ENCODE measurements at regions not wholly inside any gene's neighbourhood (a gene's known extent, or its start where the extent isn't known, plus 50 kb on each side); places are given as distances from the start of the nearest gene placed in this dataset.
"Not testable (repeated sequence)": the region's sequence is repeated elsewhere in the genome, so short reads cannot be mapped to it uniquely, and the experiment has no call there.

DNA sequence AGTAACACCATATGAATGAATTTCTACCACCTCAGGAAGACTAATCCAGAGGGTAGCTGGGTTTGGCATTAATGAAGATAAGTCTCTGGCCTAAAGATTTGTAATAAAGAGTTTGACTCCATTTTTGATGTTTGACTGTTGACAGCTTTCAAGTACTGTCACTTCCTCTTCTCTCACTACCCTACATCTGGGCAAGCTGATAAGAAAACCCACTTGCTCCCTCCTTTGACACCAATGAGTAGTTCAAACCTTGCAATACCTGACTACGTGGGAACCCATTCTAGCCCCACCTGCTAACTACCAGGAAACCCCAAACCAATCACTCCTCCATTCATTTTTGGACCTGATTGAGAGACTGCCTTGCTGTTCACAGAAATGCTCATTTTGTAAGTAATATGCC is 621.5 kb downstream of the TENT5A start:
- DNase-seq (ENCODE audit: low spot score): no peak
- no peak for FAIRE-seq

DNA sequence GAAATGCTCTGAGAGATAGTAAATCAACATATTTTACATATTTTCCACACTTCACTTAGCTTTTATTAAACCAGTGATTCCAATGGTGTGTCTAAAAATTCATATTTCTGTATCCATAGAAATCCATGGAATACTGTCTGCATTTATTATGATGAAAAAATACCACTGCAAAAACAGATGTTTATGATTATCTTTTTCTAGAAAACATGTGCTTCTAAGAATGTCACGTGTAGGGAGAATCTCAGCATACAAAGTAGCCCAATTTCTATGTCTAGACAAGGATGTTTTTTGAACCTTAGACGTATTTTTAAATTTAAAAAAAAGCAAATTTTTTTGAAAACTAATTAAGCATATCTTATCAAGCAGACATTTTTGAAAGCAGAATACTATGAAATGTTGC is 622.4 kb downstream of the TENT5A start:
- FAIRE-seq (no peak), DNase-seq (ENCODE audit: low spot score) (no peak)

DNA sequence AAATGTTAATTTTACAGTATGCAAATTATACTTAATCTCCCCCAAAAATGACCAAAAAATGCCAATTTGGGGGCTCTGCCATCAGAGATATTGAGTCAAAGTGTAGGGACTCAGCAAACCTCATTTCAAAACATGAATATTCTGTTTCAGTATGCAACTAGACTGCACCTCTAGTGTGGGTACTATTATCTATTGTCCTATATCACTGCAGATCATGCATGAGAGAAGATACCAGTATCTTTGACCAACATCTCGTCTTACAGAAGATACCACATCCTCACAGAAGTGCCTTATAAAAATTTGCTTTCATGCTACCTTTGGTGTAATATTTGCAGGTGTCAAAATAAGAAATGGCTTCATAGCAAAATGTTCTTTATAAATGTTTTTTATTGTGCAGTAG is 623.8 kb downstream of the TENT5A start:
- no peak for FAIRE-seq
- DNase-seq (ENCODE audit: low spot score): no peak

DNA sequence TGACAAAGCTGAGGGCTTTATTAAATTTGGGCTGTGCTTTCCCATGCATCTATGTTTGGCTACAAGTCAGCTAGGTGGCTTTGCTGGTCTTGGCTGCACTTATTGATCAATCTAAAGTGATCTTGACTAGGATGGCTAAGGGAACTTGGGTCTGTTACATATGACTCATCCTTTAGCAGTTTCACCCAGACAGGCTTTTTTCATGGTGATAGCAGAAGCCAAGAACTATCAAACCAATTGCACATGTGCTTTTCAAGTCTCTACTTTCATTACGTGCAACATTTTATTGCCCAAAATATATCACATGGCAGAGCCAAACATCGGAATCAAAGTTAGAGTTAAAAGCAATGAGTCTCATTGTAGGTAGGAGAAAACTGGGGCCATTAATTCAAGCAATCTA is 626.3 kb downstream of the TENT5A start:
- DNase-seq (ENCODE audit: low spot score) (no peak), FAIRE-seq (no peak)

DNA sequence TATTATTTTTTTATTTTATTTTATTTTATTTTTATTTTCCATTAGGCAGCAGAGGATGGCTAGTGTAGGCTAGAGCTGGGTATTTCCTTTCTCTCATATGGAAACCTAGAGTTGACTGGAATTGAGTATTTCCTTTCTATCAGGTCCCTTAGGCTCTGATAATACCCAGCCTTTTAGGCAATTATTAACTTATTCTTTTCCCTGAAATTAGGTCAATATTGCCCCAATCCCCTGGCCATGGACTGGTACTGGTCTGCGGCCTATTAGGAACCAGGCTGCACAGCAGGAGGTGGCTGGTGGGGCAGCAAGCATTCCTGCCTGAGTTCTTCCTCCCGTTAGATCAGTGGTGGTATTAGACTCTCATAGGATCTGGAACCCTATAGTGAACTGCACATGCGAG is 632.2 kb downstream of the TENT5A start:
- DNase-seq (ENCODE audit: low spot score) (no peak), FAIRE-seq (no peak)

DNA sequence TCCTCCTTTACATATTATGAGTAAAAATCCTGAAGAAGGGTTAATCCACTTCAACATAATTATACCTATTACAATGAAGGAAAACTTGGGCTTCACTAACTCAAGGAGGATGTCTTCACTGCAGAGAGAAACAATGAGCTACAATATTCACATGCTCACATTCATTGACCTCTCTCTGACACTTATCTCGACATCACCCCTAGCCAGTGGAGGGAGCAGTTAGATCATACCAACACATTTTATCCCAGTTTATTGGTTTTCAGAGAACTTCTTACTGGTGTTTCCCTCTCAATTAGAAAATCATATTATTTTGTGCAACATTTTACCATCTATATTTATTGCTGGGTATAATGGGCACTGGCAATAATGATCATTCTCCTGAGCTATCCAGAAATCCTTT is 646.5 kb downstream of the TENT5A start:
- DNase-seq (ENCODE audit: low spot score): no peak
- no peak for FAIRE-seq

DNA sequence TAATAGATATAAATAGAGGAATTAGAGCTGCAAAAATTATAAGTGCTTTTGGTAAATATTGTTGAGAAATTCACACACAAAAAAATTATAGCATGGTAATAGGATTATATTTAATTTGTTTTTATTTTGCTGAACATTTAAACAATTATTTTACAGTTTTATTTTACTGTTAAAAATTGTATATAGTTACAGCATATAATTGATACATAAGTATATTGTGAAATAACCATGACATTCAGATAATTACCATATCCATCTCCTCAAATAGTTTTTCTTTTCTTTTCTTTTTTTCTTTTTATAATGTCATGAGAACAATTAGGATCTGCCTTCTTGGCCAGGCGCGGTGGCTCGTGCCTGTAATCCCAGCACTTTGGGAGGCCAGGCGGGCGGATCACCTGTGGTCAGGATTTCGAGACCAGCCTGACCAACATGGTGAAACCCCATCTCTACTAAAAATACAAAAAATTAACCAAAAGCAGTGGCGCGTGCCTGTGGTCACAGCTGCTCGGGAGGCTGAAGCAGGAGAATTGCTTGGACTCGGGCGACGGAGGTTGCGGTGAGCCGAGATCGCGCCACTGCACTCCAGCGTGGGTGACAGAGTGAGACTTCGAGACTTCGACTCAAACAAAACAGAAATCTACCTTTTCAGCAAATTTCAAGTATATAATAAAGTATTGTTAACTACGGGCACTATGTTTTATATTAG is 654.2 kb downstream of the TENT5A start:
- FAIRE-seq (no peak), DNase-seq (ENCODE audit: low spot score) (no peak)

DNA sequence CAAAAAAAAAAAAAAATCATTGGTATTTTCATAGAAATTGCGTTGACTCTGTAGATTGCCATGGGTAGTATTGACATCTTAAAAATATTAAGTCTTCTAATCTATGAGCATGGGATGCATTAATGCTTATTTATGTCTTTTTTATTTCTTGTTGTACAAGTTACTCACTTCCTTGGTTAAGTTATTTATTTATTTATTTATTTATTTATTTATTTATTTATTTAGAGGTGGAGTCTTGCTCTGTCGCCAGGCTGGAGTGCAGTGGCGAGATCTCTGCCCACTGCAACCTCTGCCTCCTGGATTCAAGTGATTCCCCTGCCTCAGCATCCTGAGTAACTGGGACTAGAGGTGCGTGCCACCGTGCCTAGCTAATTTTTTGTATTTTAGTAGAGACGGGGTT is 656.0 kb downstream of the TENT5A start:
- not testable (repeated sequence) for DNase-seq (ENCODE audit: low spot score); FAIRE-seq

DNA sequence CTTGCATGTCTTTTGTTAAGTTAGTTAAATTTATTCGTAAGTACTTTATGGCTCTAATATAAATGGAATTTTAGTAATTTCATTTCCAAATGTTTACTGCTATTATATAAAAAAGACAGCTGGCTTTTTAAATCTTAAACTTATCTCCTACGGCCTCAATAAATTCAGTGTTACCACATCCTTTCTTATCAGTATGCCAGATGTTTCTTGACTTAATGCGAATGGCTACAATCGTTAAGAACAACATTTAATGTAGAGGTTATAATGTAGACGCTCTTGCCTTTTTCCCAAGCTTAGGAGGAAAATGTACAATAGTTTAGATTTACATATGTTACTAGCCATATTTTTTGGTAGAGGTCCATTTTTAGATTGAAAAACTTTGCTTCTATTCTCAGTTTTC is 659.4 kb downstream of the TENT5A start:
- no peak for DNase-seq (ENCODE audit: low spot score)
- FAIRE-seq: no peak

DNA sequence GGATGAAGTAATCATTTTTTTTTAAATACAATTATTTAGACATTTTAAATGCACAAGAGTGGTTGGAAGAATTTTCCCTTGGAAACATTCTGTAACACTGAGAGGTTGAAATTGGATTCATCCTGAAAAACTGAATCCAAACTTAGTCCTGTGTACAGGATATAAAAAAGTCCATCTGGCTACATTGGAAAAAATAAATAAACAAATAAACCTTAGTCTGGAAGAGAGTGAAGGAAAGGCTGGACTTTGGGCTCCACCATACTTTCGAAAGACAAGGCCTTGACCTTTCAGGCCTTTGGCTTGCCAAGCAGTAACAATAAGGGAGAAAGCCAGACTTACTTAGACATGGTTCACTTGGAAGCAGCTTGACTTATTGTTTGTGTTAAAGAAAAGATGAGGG is 664.3 kb downstream of the TENT5A start:
- FAIRE-seq (no peak), DNase-seq (ENCODE audit: low spot score) (no peak)

DNA sequence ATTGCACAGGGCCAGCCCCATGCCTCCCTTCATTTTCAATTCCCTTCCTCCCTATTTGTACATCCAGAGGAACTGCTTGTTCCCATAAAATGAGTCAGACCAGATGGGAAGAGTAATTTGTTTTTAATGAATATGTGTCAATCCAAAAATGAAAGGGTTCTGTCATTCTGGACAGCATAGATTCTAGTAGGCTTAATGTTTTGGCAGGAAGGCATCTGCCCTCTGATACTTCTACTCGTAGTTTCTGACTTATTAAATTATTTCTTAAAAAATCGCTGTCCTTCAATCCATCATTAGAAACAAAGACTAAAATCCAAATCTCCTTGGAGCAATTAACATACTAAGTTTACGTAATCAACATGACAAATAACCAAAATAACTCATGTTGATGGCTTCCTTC is 665.5 kb downstream of the TENT5A start:
- FAIRE-seq (no peak), DNase-seq (ENCODE audit: low spot score) (no peak)

DNA sequence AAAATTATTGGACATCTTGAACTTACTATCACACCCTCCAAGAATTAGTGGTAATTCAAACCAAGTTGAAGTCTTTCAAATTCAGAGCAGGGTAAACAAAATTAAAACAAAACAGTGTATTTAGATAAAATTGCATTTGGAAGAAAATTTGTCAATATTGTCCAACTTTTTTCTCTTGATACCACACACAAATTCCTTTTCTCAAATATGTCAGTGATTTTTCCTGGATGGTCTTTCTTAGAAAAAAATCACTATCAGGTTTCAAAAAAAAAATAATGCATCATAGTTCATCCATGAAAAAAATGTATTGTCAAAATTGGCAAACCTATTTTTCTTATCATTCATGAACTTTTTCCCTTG is 667.1 kb downstream of the TENT5A start:
- FAIRE-seq (no peak), DNase-seq (ENCODE audit: low spot score) (no peak)

DNA sequence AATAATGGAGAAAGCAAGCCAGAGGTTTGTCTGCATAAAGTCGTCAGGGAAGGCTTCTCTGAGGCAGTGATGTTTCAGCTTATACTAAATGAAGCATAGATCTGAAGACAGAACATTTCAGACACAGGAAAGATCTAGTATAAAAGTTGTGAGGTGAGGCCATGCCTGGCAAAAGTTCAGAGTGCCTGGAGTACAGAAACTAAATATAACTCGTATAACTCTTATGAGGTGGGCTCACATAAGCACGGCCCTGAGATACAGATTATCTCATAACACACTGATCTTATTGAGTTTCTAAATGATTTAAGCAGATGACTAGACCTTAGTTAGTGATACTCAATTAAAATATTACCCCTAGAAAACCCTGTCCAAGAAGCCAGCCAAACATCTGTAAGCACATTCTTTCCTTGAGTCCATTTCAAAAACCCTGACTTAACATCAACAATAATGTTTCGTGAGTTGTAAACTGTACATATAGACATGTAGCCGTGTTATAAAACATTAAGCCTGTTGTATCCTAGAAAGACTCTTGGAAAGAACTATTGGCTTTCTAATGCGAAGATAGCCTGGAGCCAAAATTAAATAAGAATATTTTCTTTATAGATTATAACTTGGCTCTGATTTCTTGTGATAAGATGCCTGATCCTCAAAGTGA is 667.6 kb downstream of the TENT5A start:
- no peak for DNase-seq (ENCODE audit: low spot score)
- no peak for FAIRE-seq

DNA sequence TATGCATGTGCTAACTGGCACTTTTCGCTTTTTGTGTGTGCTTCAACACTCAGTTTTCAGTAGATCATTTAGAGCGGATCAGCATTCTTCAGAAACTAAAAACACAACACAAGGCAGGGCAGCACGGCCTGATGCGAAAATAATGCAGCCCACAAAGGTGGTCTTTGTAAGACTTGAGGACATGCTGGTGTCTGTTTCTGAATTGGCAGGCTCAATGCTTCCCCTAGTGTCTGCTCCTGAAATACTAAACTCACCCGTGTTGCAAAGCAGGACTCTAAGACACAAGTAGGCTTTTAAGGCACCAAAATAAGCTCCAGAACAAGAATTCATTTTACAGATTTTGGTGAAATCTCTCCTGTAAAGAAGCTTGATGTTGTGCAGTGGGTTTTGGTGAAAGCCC is 676.5 kb downstream of the TENT5A start:
- DNase-seq (ENCODE audit: low spot score) (no peak), FAIRE-seq (no peak)

DNA sequence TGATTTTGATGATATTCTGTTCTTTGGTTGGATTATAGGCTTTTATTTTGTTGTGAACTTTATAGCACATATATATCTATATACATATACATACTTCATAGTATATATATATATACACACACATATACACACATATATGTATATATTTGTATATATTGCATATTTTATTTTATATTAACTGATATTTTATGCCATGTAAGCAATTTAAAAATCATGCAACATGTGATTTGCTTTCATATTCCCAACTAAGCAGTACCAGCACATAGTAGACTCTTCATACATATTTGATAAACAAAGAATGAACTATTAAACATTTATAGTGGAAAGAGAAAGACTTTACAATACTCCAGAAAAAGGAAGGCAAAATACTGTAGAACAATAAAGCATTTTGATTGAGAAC is 679.2 kb downstream of the TENT5A start:
- DNase-seq (ENCODE audit: low spot score): no peak
- FAIRE-seq: no peak

DNA sequence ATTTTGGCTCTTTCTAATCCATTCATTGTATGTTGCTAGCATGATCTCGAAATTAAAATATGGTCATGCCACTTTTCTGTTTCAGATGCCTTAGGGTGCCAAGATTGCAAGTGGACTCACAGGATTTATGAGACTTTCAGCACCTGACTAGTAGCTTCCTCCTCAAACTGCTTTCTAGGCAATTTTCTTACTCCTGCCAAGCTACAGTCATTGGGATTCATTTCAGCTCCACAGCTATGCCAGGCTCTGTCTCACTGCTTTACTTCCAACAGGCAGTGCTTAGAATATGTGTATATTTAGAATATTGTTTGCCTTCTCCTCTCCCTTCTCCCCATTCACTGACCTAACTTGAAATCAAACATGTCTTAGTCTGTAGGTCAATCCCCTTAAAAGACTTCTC is 681.4 kb downstream of the TENT5A start:
- FAIRE-seq (no peak), DNase-seq (ENCODE audit: low spot score) (no peak)

DNA sequence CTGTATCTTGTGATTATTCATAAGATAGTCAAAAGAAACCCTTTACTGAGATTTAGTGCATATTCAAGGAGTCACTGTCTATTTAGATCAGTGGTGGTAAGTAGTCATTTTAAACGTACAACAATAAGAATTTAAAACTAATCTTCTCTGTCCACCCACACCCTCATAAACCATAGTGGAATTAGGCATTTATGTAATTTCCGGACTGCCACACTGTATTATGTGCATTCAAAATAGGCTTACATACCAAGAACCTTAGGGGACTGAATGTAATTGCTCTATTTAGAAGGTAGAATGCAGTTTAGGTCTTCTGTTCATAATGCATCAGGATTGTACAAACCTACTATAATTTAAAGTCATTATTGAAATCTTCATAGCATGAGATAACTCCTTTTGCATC is 685.4 kb downstream of the TENT5A start:
- DNase-seq (ENCODE audit: low spot score) (no peak), FAIRE-seq (no peak)

DNA sequence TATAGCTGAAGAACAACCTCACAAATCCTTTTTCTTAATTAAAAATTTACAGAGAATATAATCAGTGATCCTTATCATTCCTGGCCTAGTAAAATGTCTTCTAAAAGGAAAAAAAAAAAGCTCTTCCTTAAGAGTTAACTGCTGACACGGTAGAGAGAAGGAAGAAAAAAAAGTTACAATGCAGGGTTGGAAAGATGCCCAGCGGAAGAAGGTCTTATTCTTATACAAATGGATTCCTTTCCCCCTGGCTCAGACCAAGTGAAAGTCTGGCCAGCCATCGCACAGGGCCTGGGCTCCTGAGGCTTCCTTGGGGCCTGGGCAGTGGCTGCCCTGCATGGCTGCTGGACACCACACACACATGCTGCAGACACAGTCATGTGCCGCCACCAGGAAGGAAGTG is 688.6 kb downstream of the TENT5A start:
- no peak for DNase-seq (ENCODE audit: low spot score)
- no peak for FAIRE-seq

DNA sequence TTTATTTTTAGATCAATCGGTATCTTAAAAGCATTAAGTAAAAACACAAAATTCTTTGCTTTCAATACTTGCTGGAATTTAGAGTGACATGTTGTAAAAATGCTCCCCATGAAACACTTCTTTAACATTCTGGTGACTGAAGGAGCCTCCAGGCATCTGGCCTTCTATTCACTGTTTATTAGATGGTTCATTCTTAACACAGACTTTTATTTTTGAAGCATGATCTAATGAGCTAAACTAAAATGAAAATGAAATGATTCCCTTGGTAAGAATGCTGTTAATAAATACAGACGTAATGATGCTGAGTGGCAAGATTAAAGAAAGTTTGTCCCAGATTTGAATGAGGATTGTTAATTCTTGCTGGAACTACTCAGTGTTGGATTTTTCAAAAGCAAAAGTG is 698.4 kb downstream of the TENT5A start:
- no peak for DNase-seq (ENCODE audit: low spot score)
- FAIRE-seq: no peak

DNA sequence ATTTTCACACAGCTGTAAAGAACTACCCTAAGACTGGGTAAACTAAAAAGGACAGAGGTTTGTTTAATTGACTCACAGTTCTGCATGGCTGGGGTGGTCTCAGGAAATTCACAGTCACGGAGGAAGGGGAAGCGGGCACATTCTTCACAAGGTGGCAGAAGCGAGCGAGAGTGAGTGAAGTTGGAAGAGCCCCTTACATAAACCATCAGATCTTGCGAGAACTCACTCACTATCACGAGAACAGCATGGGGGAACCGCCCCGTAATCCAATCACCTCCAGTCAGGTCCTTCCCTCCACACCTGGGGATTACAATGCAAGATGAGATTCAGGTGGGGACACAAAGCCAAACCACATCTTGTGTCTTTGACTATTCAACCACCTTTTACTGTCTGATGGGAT is 700.5 kb downstream of the TENT5A start:
- FAIRE-seq: no peak

DNA sequence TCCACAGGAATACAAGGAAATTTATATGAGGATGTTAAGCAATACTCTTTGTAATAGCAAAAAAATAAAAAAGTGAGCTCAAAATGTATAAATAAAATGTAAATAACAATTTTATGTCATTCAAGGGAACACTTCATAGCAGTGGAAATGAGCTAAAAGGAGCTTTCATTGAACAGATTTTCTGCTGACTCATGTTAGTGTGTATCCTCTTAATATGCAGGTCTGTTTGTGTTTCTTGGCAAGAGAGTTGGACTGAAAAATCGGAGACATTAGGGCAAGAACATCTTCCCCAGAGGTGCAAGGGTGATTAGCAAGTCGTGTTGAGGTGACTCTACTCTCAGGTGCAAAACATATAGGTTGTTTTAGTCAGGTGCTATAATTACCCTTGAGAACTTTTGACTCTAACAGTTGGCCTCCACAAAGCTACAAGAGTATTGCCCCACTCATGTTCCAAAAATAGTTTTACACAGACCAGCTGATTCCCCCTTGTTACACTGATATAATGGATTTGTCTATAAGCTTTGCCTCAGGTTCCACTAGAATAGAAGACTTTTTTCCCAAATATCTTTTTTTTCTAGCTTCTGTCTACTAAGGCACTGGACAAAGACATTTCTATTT is 702.9 kb downstream of the TENT5A start:
- FAIRE-seq (no peak), DNase-seq (ENCODE audit: low spot score) (no peak)

More for the DNA sequence above, 700.5 kb downstream of the TENT5A start:
- DNase-seq (ENCODE audit: low spot score): no peak

DNA sequence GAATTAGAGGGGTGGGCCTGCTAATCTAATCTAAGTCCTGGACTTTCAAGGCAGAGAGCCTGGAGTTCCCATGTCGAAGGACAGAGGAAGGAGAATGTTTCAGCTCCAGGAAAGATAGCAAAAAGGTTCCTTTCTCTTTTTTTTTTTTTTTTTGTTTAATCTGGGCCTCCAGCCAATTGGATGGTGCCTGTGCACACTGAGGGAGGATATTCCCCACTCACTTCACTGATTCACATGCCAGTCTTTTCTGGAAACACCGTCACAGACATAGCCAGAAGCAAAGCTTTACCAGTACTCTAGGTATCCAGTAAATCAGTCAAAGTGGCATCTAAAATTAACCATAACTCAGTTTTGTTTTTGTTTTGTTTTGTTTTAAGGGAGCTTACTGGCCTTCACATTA is 721.1 kb downstream of the TENT5A start:
- DNase-seq (ENCODE audit: low spot score) (no peak), FAIRE-seq (no peak)

DNA sequence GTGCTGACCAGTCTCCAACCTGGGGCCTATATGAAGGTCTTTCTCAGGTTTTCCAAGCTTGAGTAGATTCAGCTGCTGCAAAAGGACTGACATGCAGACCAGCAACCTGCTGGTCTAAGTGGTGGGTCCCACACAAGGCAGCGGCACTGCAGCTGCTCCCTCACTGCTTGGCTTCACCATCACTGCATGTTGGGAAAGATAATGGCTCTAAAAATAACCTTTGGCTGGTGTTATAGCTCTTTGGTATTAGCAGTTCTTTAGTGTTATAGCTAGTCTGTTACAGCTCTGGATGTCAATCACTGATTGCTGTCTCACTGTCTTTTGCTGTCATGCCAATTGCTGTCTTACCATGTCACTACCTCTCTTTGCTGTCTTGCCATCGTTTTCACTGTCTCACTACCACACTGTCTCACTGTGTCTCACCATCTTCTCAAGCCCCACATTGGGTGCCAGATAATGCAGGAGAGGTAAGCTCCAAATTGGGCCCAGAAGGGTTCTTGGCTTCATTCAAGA is 726.4 kb downstream of the TENT5A start:
- FAIRE-seq: no peak
- no peak for DNase-seq (ENCODE audit: low spot score)

All from RCC 7860 (cell line).